H1 (cell line): ENCODE measurements at regions not wholly inside any gene's neighbourhood (a gene's known extent, or its start where the extent isn't known, plus 50 kb on each side); places are given as distances from the start of the nearest gene placed in this dataset.

Experiments used
- CTCF ChIA-PET: fragments of 300-600 bp; sonication (Branson Sonifier 250); formaldehyde crosslinking; loops from one replicate; lab custom pipeline; 2021; ENCODE audit not compliant: partially characterized antibody; lab: Charles Lee
- POLR2A ChIA-PET: fragments of 300-600 bp; sonication (Branson Sonifier 250); formaldehyde crosslinking; loops from one replicate; lab custom pipeline; 2021; ENCODE audit warnings: inconsistent platforms; ENCODE audit not compliant: partially characterized antibody; lab: Charles Lee
- DNase-seq, 2 experiments: peaks; one replicate each; pipeline versions ENCODE4 v3.0.0 to v3.0.0-alpha.2; 2010 to 2022; ENCODE audit warnings: low spot score in 2 of 2, low read depth in 1 of 2, mixed read lengths in 1 of 2
- FAIRE-seq: peaks from 2 replicates; lab custom pipeline; 2011; peaks lifted over from hg19 to GRCh38; lab: Jason Lieb, UNC
- H2AFZ ChIP-seq: 2 replicates; pipeline ENCODE4 v1.8.1; 2012; ENCODE audit warnings: low read length, inconsistent platforms
- H2AK5ac ChIP-seq: 2 replicates; pipeline ENCODE4 v1.6.1; 2013; ENCODE audit warnings: low read depth, low read length
- H2BK120ac ChIP-seq: replicated peaks from 2 replicates; pipeline ENCODE3; 2013; ENCODE audit warnings: low read depth, low read length, inconsistent platforms
- H2BK12ac ChIP-seq: 2 replicates; pipeline ENCODE4 v1.6.1; 2013; ENCODE audit warnings: low read depth, low read length
- H2BK15ac ChIP-seq: 2 replicates; pipeline ENCODE4 v1.6.1; 2013; ENCODE audit warnings: low read length
- H2BK20ac ChIP-seq: 2 replicates; pipeline ENCODE4 v1.6.1; 2013; ENCODE audit warnings: low read length
- H2BK5ac ChIP-seq: 2 replicates; pipeline ENCODE4 v1.6.1; 2013; ENCODE audit warnings: low read depth, low read length
- H3K14ac ChIP-seq: 2 replicates; pipeline ENCODE4 v1.6.1; 2013; ENCODE audit warnings: inconsistent platforms; ENCODE audit not compliant: insufficient read length
- H3K18ac ChIP-seq: 2 replicates; pipeline ENCODE4 v1.6.1; 2013; ENCODE audit warnings: low read length; ENCODE audit errors: extremely low read depth
- H3K23ac ChIP-seq: 2 replicates; pipeline ENCODE4 v1.6.1; 2013; ENCODE audit warnings: inconsistent platforms; ENCODE audit not compliant: insufficient read length
- H3K23me2 ChIP-seq: 2 replicates; pipeline ENCODE4 v1.6.1; 2013; ENCODE audit warnings: low read depth, low read length
- H3K27ac ChIP-seq: 2 replicates; pipeline ENCODE4 v1.6.1; 2011; ENCODE audit warnings: low read depth, low read length, inconsistent platforms
- H3K27me3 ChIP-seq, 4 experiments: replicated peaks in 1 of 4; 1 replicate in 1 of 4; 2 replicates in 3 of 4; pipeline versions ENCODE4 v1.6.1 to v1.8.1; 2011 to 2013; ENCODE audit warnings: low read length in 3 of 4, mild to moderate bottlenecking in 3 of 4, inconsistent platforms in 2 of 4, mixed read lengths in 2 of 4, moderate library complexity in 1 of 4; ENCODE audit not compliant: control insufficient read depth in 3 of 4, insufficient read depth in 3 of 4; ENCODE audit errors: extremely low read depth in 1 of 4
- H3K36me3 ChIP-seq, 4 experiments: 2 replicates each; pipeline versions ENCODE4 v1.6.1 to v1.8.1; 2011 to 2013; ENCODE audit warnings: mild to moderate bottlenecking in 4 of 4, low read length in 3 of 4, moderate library complexity in 2 of 4, control low read depth in 1 of 4, inconsistent platforms in 1 of 4; ENCODE audit not compliant: insufficient read depth in 4 of 4, control insufficient read depth in 2 of 4
- H3K4ac ChIP-seq: replicated peaks from 2 replicates; pipeline ENCODE3; 2013; ENCODE audit warnings: low read length, low read depth, mixed read lengths, inconsistent platforms; ENCODE audit not compliant: insufficient read length
- H3K4me1 ChIP-seq, 4 experiments: replicated peaks in 1 of 4; 1 replicate in 1 of 4; 2 replicates in 3 of 4; pipeline versions ENCODE4 v1.6.1 to v1.8.1; 2011 to 2013; ENCODE audit warnings: low read length in 3 of 4, inconsistent platforms in 2 of 4, mixed read lengths in 1 of 4; ENCODE audit not compliant: insufficient read depth in 4 of 4, control insufficient read depth in 3 of 4
- H3K4me2 ChIP-seq, 2 experiments: 2 replicates each; pipeline versions ENCODE4 v1.6.1 to v1.8.1; 2011 to 2013; ENCODE audit warnings: low read depth in 2 of 2, low read length in 2 of 2, control low read depth in 1 of 2, inconsistent platforms in 1 of 2, mild to moderate bottlenecking in 1 of 2; ENCODE audit not compliant: insufficient read depth in 1 of 2
- H3K4me3 ChIP-seq, 4 experiments: fragments of 200-600, 300-600 bp in 1 of 4; sonication (generic), shearing (Covaris generic), sonication (Bioruptor Twin) in 1 of 4; 2 replicates each; pipeline versions ENCODE4 v1.5.1 to v1.8.1; 2011 to 2016; ENCODE audit warnings: low read length in 4 of 4, low read depth in 3 of 4, control low read depth in 2 of 4, inconsistent platforms in 2 of 4, mild to moderate bottlenecking in 2 of 4, mixed read lengths in 1 of 4, moderate library complexity in 1 of 4; ENCODE audit not compliant: insufficient read depth in 2 of 4; ENCODE audit errors: extremely low read depth in 1 of 4
- H3K56ac ChIP-seq: replicated peaks from 2 replicates; pipeline ENCODE3; 2013; ENCODE audit warnings: low read depth, mild to moderate bottlenecking, mixed read lengths, low read length, inconsistent platforms; ENCODE audit not compliant: insufficient read length
- H3K79me1 ChIP-seq: 2 replicates; pipeline ENCODE4 v1.6.1; 2013; ENCODE audit warnings: low read depth, low read length, control low read depth
- H3K79me2 ChIP-seq, 2 experiments: 2 replicates each; pipeline versions ENCODE4 v1.6.1 to v1.8.1; 2012 to 2013; ENCODE audit warnings: low read length in 2 of 2, mild to moderate bottlenecking in 2 of 2, inconsistent platforms in 1 of 2; ENCODE audit not compliant: insufficient read depth in 2 of 2, control insufficient read depth in 1 of 2
- H3K9ac ChIP-seq, 4 experiments: replicated peaks in 1 of 4; 1 replicate in 1 of 4; 2 replicates in 3 of 4; pipeline versions ENCODE4 v1.6.1 to v1.8.1; 2011 to 2013; ENCODE audit warnings: low read depth in 3 of 4, low read length in 3 of 4, control low read depth in 2 of 4, mild to moderate bottlenecking in 2 of 4, moderate library complexity in 2 of 4, inconsistent platforms in 1 of 4; ENCODE audit errors: extremely low read depth in 1 of 4
- H3K9me3 ChIP-seq, 2 experiments: 2 replicates each; pipeline versions ENCODE4 v1.6.1 to v1.8.1; 2012 to 2013; ENCODE audit warnings: mild to moderate bottlenecking in 2 of 2, moderate library complexity in 2 of 2, control low read depth in 1 of 2, inconsistent platforms in 1 of 2, low read depth in 1 of 2, low read length in 1 of 2, mixed read lengths in 1 of 2; ENCODE audit not compliant: insufficient read depth in 2 of 2
- H4K20me1 ChIP-seq, 2 experiments: replicated peaks in 1 of 2; 2 replicates each; pipeline versions ENCODE3 to v1.8.1; 2011 to 2013; ENCODE audit warnings: inconsistent platforms in 2 of 2, low read length in 2 of 2, mild to moderate bottlenecking in 1 of 2; ENCODE audit not compliant: insufficient read depth in 2 of 2, control insufficient read depth in 1 of 2
- H4K5ac ChIP-seq: 2 replicates; pipeline ENCODE4 v1.6.1; 2013; ENCODE audit warnings: low read length, low read depth, mixed read lengths, inconsistent platforms; ENCODE audit not compliant: insufficient read length
- H4K8ac ChIP-seq: 2 replicates; pipeline ENCODE4 v1.8.0; 2013; ENCODE audit warnings: mild to moderate bottlenecking, moderate library complexity, low read length, inconsistent platforms; ENCODE audit not compliant: insufficient read depth; ENCODE audit errors: extremely low read depth
- H4K91ac ChIP-seq: replicated peaks from 2 replicates; pipeline ENCODE3; 2013; ENCODE audit warnings: low read length, mixed read lengths, inconsistent platforms; ENCODE audit not compliant: insufficient read length
- CHD2 ChIP-seq: IDR thresholded peaks from 2 replicates; pipeline ENCODE4 v1.6.1; 2012; ENCODE audit warnings: low read length, improper control_type of control experiment
- CTBP2 ChIP-seq: IDR thresholded peaks from 2 replicates; pipeline ENCODE4 v1.7.0; 2011; ENCODE audit warnings: borderline replicate concordance, mild to moderate bottlenecking, moderate library complexity, mixed read lengths, low read length; ENCODE audit not compliant: insufficient read depth, insufficient read length
- EGR1 ChIP-seq: IDR thresholded peaks from 2 replicates; pipeline ENCODE4 v1.6.1; 2011; ENCODE audit warnings: low read depth, low read length, borderline replicate concordance
- FOSL1 ChIP-seq: IDR thresholded peaks from 2 replicates; pipeline ENCODE4 v1.6.1; 2011; ENCODE audit warnings: mild to moderate bottlenecking, low read depth, low read length, moderate library complexity; ENCODE audit not compliant: insufficient read depth
- NANOG ChIP-seq: IDR thresholded peaks from 2 replicates; pipeline ENCODE4 v1.6.1; 2011; ENCODE audit warnings: low read length, low read depth, mild to moderate bottlenecking, inconsistent platforms; ENCODE audit not compliant: insufficient read depth, poor library complexity, severe bottlenecking
- RAD21 ChIP-seq, 2 experiments: IDR thresholded peaks in 1 of 2; conservative IDR thresholded peaks in 1 of 2; 2 replicates each; pipeline ENCODE4 v1.6.1; 2011; ENCODE audit warnings: low read depth in 2 of 2, low read length in 2 of 2, improper control_type of control experiment in 1 of 2, inconsistent platforms in 1 of 2, mild to moderate bottlenecking in 1 of 2, moderate library complexity in 1 of 2
- SIN3A ChIP-seq, 2 experiments: IDR thresholded peaks in 1 of 2; conservative IDR thresholded peaks in 1 of 2; 2 replicates each; pipeline ENCODE4 v1.6.1; 2011 to 2012; ENCODE audit warnings: low read length in 2 of 2, improper control_type of control experiment in 1 of 2, low read depth in 1 of 2, mild to moderate bottlenecking in 1 of 2
- SP1 ChIP-seq: IDR thresholded peaks from 2 replicates; pipeline ENCODE4 v1.6.1; 2011; ENCODE audit warnings: low read depth, low read length
- SRF ChIP-seq: IDR thresholded peaks from 2 replicates; pipeline ENCODE4 v1.6.1; 2011; ENCODE audit warnings: mild to moderate bottlenecking, low read depth, low read length, moderate library complexity
- TAF7 ChIP-seq: optimal IDR thresholded peaks from 2 replicates; pipeline ENCODE3; 2011; ENCODE audit warnings: low read depth, mild to moderate bottlenecking, inconsistent platforms, low read length, moderate library complexity, borderline replicate concordance
- USF2 ChIP-seq: IDR thresholded peaks from 2 replicates; pipeline ENCODE4 v1.6.1; 2011; ENCODE audit warnings: low read length, improper control_type of control experiment
- ZNF274 ChIP-seq: IDR thresholded peaks from 2 replicates; pipeline ENCODE4 v1.7.0; 2012; ENCODE audit warnings: low read length, borderline replicate concordance; ENCODE audit errors: extremely low read depth
- WGBS, 2 experiments: shearing (Covaris generic) in 1 of 2; methylation state at CpG; one replicate each; pipeline versions ENCODE4 v1.1.6 to v1.1.7; 2013 to 2015; ENCODE audit warnings: low lambda C conversion rate in 2 of 2, mixed read lengths in 2 of 2, inconsistent platforms in 1 of 2, low coverage in 1 of 2, missing lambda C conversion rate in 1 of 2; ENCODE audit not compliant: insufficient replicate concordance in 2 of 2, insufficient coverage in 1 of 2, insufficient read length in 1 of 2; ENCODE audit errors: extremely low coverage in 1 of 2, missing lambda C conversion rate in 1 of 2; 5-methylcytosine and 5-hydroxymethylcytosine counted together

GRCh38 chr1:233465745-233466343 is 138.3 kb downstream of the MAP3K21 start:
- FAIRE-seq (no peak), DNase-seq (no peak)
- Histone ChIP-seq H4K91ac (no peak overlapping the region), H2AFZ (no peak overlapping the region), H2BK120ac (no peak overlapping the region), H4K8ac (no peak overlapping the region), H3K4ac (no peak overlapping the region), H3K27ac (no peak overlapping the region), H3K27me3 (no peaks in the 10 kb centered on the region), H3K14ac (no peak overlapping the region), H2BK5ac (no peak overlapping the region), H3K4me2 (no peak overlapping the region), H4K20me1 (no peaks in the 10 kb centered on the region), H3K4me1 (peaks cover 0 to 4% (median under 1%) of the 10 kb centered on the region in 4 experiments; a peak in 2 of 7 replicates), H3K23me2 (no peaks in the 10 kb centered on the region; the same call in 1 of the 2 replicates), H3K79me2 (no peaks in the 10 kb centered on the region), H3K56ac (no peak overlapping the region), H3K23ac (no peak overlapping the region), H3K36me3 (peaks cover 0 to 10% (median 0%) of the 10 kb centered on the region in 4 experiments; a peak in 3 of 8 replicates), H2BK20ac (no peak overlapping the region), H4K5ac (no peak overlapping the region), H2BK15ac (no peak overlapping the region), H3K9me3 (peaks cover 26 to 29% of the 10 kb centered on the region in 2 experiments), H2BK12ac (no peak overlapping the region), H2AK5ac (no peak overlapping the region), H3K9ac (no peak overlapping the region), H3K79me1 (no peaks in the 10 kb centered on the region), H3K18ac (no peak overlapping the region), H3K4me3 (no peak overlapping the region)
- ChIA-PET POLR2A (no interaction called here), CTCF (interaction anchor here (1.0 kb wide), 1 partner anchor 25 kb away, joined by 4 read pairs; no protein-coding TSS in a partner anchor)
- WGBS, 2 experiments = 92% methylated on average over 26 of the region's 34 CpGs; no CpG with 5 or more reads in 1 of the 2 experiments
- no peak for TF ChIP-seq RAD21 (IDR thresholded peaks at IDR 0.05 in 1 of 2, conservative IDR thresholded peaks at IDR 0.05 in 1 of 2; ENCODE audit: low read depth in 2 of 2, low read length in 2 of 2)
- no peak for TF ChIP-seq TAF7
- no peak for TF ChIP-seq USF2
- no peak for TF ChIP-seq ZNF274
- TF ChIP-seq NANOG = no peak
- TF ChIP-seq FOSL1 = no peak
- TF ChIP-seq CTBP2 = no peak
- TF ChIP-seq SRF = no peak
- TF ChIP-seq SP1 = no peak
- no peak for TF ChIP-seq SIN3A (conservative IDR thresholded peaks at IDR 0.05 in 1 of 2, IDR thresholded peaks at IDR 0.05 in 1 of 2; ENCODE audit: low read depth in 1 of 2, low read length in 2 of 2)
- TF ChIP-seq CHD2 = no peak
- no peak for TF ChIP-seq EGR1
